ENCODE measurements at regions not wholly inside any gene's neighbourhood (a gene's known extent, or its start where the extent isn't known, plus 50 kb on each side); places are given as distances from the start of the nearest gene placed in this dataset.

DNA sequence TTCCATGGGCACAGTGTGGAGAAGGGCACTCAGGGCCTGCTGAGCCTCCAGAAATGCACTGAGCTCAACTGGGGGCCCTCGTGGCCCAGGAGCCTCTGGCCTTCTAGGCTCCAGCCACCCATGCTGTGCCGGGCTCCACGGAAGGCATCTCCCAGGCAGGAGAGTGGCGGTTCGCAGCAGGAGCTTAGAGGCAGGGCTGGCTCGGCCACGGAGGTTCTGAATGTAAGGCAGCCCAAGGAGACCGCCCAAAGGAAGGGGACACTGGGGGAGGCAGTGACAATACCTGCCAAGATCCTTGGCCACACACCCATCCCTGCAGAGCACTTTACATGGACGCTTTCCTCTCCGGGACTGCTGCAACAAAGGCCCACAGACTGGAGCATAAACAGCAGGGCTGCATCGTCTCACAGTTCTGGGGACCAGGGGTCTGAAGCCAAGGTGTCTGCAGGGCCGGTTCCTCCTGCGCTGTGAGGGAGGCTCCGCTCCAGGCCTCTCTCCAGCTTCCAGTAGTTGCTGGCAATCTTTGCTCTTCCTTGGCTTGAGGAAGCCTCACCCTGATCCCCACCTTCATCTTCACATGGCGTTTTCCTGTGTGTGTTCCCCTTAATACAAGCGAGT, 128.2 kb upstream of the CDH4 start:
- TF ChIP-seq, protein P1, sequence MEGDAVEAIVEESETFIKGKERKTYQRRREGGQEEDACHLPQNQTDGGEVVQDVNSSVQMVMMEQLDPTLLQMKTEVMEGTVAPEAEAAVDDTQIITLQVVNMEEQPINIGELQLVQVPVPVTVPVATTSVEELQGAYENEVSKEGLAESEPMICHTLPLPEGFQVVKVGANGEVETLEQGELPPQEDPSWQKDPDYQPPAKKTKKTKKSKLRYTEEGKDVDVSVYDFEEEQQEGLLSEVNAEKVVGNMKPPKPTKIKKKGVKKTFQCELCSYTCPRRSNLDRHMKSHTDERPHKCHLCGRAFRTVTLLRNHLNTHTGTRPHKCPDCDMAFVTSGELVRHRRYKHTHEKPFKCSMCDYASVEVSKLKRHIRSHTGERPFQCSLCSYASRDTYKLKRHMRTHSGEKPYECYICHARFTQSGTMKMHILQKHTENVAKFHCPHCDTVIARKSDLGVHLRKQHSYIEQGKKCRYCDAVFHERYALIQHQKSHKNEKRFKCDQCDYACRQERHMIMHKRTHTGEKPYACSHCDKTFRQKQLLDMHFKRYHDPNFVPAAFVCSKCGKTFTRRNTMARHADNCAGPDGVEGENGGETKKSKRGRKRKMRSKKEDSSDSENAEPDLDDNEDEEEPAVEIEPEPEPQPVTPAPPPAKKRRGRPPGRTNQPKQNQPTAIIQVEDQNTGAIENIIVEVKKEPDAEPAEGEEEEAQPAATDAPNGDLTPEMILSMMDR (conservative IDR thresholded peaks at IDR 0.05; ENCODE audit: low read depth, low read length), result no peak
- H3K4me3 ChIP-seq (ENCODE audit: low read depth, low read length), result no peak overlapping the region
- no peak for DNase-seq (ENCODE audit: low read depth)

DNA sequence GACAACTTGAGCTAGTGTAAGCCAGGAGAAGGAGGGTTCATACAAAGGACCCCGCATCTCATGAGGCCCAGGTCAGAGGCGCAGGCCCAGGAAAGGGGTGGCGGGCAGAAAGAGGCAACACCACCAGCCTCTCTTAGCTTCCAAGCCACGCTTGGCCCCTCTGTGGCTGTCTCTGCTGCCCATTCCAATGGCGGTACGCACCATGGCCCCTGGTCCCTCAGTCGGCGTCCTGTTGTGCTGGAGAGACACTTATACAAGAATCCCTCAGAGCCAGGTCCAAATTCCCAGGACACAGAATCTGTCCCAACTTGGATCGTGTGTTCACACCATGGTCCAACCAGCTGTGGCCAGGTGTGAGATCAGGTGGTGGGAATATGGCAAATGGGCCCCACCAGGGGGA, 127.0 kb upstream of the CDH4 start:
- no peak for DNase-seq (ENCODE audit: low read depth)
- H3K4me3 ChIP-seq (ENCODE audit: low read depth, low read length), result no peak overlapping the region
- TF ChIP-seq, protein P1 (conservative IDR thresholded peaks at IDR 0.05; ENCODE audit: low read depth, low read length), result no peak

DNA sequence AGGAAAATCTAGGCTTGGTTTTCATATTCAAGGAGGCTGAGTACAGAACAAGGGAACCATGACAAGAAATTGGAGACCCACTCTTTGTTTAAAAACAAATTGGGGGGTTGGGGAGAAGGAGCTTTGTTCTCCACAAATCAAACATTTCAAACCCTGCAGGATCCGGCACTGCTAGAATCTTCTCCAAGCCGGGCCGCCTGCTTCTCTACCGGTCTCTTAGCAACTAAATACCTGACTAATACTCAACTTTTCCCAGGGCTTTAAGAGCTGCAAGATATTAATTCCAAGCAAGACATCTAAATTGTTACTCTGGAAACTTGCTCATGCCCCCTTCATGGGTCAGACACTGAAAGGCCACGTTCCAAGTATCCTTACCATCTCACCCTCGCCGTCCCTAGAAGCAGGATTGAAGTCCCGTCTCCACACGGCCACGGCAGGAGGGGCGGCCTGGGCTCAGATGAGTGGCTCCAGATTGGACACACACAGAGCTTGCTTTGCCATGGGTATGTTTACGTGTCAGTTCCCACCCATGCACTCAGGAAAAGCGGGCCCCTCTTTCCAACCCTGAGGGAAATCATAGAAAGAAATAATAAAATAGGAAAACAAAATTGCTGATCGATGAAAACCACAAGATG, 126.4 kb upstream of the CDH4 start:
- TF ChIP-seq, protein P1 (conservative IDR thresholded peaks at IDR 0.05; ENCODE audit: low read depth, low read length), result no peak
- no peak overlapping the region for H3K4me3 ChIP-seq (ENCODE audit: low read depth, low read length)
- no peak for DNase-seq (ENCODE audit: low read depth)

DNA sequence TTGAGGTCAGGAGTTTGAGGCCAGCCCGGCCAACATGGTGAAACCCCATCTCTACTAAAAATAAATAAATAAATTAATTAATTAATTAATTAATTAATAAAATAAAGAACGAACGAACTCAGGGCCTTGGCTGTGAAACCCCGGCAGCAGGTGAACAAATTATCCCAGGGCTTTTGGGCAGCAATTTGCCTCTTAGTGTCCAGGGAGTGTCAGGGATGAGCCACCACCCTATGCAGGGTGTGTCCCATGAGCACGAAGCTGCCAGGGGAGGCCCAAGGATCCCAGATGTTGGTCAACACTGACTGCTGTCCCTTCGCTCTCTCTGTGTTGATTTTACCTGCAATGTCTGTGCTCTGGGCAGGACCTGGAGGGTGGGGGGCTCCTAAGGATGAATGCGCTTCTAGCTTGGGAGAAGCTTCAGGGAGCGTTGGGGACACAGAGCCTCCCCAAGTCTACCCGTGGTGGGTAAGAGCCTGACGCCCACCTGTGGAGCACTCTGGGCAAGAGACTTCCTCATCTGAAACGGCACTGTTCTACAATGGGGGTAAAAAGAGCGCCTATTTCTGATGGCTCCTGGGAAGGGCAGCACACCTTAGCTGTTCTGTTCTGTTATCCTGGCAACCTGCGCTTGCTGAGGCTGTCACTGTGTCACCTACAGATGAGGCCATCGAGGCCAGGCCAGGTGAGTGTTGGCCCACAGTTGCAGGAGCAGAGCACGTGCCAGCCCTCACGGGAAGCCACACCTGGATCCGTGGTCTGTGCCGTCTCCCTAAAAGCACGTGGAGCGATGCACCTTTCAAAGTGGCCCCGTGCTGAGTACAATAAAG, 125.5 kb upstream of the CDH4 start:
- TF ChIP-seq, protein P1 (conservative IDR thresholded peaks at IDR 0.05; ENCODE audit: low read depth, low read length), result no peak
- no peak for DNase-seq (ENCODE audit: low read depth)
- no peak overlapping the region for H3K4me3 ChIP-seq (ENCODE audit: low read depth, low read length)

DNA sequence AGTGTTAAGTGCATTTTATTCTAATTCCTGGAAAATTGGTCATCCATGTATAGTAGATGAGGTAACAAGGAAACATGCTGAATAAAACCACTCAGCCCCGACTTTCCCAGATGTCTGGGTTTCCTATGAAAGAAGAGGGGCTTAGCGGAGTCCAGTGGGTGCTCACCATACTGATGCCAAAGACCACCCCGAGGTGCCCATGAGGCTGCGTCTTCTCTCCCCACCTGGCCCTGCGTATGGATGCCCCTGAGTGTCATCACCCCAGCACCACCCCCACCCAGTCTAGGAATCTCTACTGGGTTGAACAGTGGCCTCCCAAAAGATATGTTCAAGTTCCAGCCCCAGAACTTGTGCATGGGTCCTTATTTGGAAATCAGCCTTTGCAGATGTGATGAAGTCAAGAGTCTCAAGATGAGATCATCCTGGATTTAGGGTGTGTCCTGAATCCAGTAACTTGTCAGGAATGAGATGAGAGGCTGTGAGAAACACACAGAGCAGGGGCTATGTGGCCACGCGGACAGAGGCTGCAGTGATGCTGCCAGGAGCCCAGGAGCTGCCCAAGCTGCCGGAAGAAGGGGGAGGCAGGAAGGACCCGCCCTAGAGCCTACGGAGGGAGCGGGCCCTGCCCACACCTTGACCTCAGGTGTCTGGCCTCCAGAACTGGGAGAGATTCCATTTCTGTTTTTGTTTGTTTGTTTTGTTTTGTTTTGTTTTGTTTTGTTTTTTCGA, 124.6 kb upstream of the CDH4 start:
- TF ChIP-seq, protein P1 (conservative IDR thresholded peaks at IDR 0.05; ENCODE audit: low read depth, low read length), result no peak
- no peak for DNase-seq (ENCODE audit: low read depth)
- no peak overlapping the region for H3K4me3 ChIP-seq (ENCODE audit: low read depth, low read length)

DNA sequence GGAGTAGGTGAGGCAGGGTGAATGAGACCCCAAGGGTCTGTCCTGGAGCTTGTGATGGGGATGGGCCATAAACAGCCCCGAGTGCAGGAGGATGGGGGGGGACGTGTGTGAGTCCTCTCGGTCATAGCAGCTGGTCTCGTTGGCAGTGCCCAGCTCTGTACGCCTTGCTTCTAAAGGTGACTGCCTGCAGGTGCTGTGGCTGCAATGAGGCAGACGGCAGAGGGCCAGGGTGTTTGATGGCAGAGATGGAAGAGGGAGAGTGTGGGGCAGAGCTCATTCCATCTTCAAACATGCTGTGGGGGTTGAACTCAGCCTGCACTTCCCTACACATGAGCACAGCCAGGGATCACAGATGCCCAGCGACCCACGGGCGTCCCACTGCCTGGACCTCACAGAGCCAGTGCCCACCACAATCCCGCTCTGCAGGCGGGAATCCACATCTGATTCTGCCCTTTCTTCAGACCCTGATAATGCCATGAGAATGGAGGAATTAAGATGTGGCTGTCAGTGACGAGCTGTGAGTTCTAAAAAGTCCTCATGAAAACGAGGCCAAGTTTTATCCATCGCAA, 123.3 kb upstream of the CDH4 start:
- no peak for DNase-seq (ENCODE audit: low read depth)
- TF ChIP-seq, protein P1 (conservative IDR thresholded peaks at IDR 0.05; ENCODE audit: low read depth, low read length), result no peak
- H3K4me3 ChIP-seq (ENCODE audit: low read depth, low read length), result no peak overlapping the region
